ENCODE measurements at regions not wholly inside any gene's neighbourhood (a gene's known extent, or its start where the extent isn't known, plus 50 kb on each side); places are given as distances from the start of the nearest gene placed in this dataset.

GRCh38 chr1:184813528-184814089 is 59.0 kb upstream of the EDEM3 start:
- DNase-seq = no peak

GRCh38 chr1:184811439-184812111 is 56.9 kb upstream of the EDEM3 start:
- DNase-seq = no peak

GRCh38 chr1:184810735-184811343 is 56.2 kb upstream of the EDEM3 start:
- no peak for DNase-seq

- DNase-seq = no peak
These were observed 51.7 kb upstream of the EDEM3 start for GRCh38 chr1:184806296-184806721.

GRCh38 chr1:184805667-184806295 is 51.1 kb upstream of the EDEM3 start:
- DNase-seq = peak; percentile 83

Measured in T-helper 9 cell (primary cell).